SHP77 treated with DMSO at 0.1 percent for 48 hours (cell line): ENCODE measurements at regions not wholly inside any gene's neighbourhood (a gene's known extent, or its start where the extent isn't known, plus 50 kb on each side); places are given as distances from the start of the nearest gene placed in this dataset.

Experiments
- DNase-seq: peaks from one replicate; lab custom pipeline; 2025; lab: John Stamatoyannopoulos, UW

DNA sequence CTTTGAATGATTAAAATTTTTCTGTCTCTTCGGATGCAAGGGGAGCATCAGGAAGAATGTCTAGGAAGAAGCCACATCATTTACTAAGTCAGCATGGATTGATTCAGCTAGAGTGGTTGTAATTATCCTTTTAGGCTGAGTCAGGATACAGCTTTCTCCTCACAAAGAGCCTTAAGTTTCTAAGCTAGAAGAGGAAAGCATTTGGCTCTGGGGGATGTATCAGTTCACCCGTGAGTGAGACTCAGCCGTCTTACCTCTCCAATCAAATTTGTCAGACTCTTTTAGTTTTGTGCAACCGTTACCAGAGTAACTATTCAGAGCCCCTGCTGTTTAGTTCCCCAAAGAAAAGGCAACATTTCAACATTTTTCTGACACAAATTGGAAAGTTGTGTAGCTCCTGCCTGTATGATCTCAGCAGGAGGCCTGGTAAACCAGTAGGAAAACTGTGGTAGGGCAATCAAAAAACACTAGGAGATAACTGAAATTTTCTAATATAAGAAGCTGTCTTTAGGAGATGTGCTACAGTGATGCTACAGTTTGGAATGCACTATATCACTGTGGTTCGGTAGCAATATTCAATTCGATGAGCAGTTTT, 432.4 kb upstream of the LUZP2 start:
- DNase-seq: no peak

DNA sequence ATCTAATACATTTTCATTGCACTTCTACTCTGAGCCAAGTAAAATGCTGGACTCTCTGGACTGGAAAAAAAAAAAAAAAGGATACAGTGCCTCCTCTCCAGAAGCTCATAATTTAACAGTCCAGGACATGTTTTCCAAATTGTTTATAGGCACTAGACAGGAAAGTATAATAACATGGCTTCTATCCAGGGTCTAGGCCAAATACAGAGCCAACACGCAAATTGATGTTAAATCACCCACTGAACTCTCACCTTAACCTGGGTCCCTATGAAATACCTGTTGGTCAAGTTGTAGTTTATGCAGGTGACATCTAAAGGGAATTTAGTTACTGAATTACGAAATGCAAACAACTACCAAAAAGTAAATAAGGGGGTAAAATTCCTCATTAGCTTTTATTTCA, 428.7 kb upstream of the LUZP2 start:
- DNase-seq: no peak

- no peak for DNase-seq
Observed at GRCh38 chr11:24070435-24070834, 426.4 kb upstream of the LUZP2 start.

- DNase-seq: no peak
Observed at GRCh38 chr11:24078018-24078417, 418.8 kb upstream of the LUZP2 start.

GRCh38 chr11:24082241-24082640, 414.6 kb upstream of the LUZP2 start:
- DNase-seq: no peak

- DNase-seq: no peak
Observed at GRCh38 chr11:24082860-24083259, 414.0 kb upstream of the LUZP2 start.

- no peak for DNase-seq
Observed at GRCh38 chr11:24084956-24085355, 411.9 kb upstream of the LUZP2 start.

DNA sequence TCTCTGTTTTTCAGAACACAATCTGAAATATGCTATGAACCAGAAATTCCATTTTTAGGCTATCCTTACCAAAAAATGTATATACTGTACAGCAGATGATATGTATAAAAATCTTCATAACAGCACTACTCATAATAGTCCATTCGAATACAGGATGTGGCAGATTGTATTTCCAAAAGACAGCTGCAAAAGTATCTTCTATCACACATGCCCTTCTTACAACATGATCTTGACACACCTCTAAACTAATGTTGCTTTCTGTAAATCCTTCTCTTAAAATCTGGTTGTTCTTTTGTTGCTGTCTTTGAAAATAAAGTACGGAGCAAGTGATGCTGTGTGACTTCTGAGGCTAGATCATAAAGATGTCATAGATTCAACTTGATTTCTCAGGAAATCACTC, 409.9 kb upstream of the LUZP2 start:
- DNase-seq: no peak

DNA sequence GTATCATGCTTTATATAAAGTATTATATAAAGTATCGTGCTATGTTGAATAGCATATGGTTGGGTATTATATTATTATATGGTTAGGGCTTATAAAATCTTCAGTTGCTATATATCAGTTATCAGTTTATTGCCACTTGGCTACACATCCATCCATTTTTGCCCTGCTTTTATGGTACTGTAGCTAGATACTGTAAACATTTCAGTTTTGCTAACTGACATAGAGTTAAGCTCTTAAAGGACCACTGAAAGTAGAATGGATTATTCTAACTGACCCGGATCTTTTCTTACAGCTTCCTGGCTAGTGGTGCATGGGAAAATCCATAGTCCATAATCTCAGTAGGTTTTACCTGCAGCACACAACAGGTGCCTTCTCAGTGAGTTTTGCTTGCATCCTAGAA, 405.3 kb upstream of the LUZP2 start:
- no peak for DNase-seq

DNA sequence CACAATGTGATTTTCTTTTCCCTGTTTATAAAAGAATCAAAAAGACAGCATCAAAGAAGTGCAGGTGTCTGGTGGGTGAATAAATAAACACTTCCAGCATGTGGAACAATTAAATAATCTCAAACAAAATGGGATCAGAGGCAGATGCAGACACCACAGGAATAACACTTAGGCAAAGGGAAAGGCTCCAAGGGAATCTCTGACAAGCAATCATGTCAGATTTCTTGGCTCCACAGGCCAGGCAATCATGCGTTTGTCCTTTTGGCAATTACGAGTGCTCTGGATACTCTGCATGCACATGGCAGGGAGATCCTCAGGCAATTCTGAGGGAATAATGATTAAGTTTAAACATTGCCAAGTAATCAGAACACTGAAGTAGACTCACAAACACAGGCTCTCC, 403.5 kb upstream of the LUZP2 start:
- DNase-seq: no peak

- DNase-seq: no peak
Observed at GRCh38 chr11:24108609-24109008, 388.2 kb upstream of the LUZP2 start.

GRCh38 chr11:24122291-24122690, 374.6 kb upstream of the LUZP2 start:
- DNase-seq: no peak

GRCh38 chr11:24124876-24125275, 372.0 kb upstream of the LUZP2 start:
- DNase-seq: no peak

DNA sequence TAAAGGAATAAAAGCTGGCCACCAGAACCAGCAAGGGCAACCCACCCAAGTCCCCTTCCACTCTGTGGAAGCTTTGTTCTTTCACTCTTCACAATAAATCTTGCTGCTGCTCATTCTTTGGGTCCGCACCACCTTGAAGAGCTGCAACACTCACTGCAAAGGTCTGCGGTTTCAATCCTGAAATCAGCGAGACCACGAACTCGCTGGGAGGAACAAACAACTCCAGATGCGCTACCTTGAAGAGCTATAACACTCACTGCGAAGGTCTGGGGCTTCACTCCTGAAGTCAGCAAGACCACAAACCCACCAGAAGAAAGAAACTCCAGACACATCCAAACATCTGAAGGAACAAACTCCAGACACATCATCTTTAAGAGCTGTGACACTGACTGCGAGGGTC, 365.2 kb upstream of the LUZP2 start:
- DNase-seq: no peak

DNA sequence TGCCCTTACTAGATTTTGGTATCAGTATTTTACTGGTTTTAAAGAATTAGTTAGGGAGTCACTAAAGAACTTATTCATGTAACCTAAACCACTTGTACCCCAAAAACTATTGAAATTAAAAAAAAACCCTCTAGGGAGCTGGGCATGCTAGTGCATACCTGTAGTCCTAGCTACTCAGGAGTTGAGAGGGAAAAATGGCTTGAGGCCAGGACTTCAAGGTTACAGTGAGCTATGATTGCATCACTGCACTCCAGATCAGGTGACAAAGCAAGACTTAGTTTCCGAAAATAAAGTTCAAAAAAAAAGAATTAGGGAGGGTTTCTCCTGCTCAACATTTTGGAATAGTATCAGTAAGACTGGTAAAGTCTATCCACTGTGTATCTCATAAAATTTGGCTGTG, 364.4 kb upstream of the LUZP2 start:
- DNase-seq: no peak

DNA sequence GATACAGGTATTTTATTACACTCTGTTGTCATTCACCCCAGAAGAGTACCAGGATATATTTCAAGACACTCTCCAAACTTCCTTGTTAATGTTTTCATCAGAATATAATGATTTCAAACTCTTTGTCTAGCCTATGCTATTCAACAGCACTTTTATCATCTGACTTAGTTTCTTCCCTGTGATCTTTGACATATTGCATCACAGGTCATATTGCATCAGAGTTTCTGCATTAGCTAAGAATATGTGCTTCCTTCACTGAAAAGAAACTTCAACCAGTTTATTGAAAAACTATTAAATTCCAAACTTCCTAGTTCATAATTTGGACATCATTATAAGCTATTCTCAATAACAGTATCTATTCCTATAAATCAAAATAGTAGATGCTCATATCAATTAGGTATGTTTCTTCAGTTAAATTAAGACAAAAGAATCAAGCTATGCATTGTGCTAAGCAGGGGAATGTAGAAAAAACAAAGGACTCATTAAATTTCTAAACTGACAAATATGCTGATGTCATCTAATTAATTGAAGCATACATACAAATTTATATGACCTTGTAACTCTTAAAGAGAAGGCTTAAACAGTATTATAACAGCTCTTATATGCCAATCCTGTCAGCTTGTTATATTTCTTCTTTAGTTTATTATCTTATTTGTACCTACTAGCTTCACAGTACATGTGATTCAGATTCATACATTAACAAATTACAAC, 361.8 kb upstream of the LUZP2 start:
- DNase-seq: no peak

GRCh38 chr11:24142062-24142461, 354.8 kb upstream of the LUZP2 start:
- DNase-seq: no peak

DNA sequence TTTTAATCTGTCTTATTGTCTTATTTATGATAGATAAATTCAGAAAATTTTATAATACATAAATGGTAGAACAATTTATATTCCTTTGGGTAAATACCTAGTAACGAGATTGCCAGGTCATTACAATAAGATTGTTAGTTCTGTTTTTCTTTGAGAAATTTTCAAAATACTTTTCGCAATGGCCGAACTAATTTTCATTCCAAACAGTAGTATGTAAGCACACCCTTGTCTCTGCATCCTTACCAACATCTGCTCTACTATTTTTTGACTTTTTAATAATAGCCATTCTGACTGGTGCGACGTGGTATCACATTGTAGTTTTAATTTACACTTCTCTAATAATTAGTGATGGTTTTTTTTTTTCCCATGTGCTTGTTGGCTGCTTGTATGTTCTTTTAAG, 351.4 kb upstream of the LUZP2 start:
- DNase-seq: no peak

- DNase-seq: no peak
Observed at GRCh38 chr11:24153337-24153736, 343.5 kb upstream of the LUZP2 start.

DNA sequence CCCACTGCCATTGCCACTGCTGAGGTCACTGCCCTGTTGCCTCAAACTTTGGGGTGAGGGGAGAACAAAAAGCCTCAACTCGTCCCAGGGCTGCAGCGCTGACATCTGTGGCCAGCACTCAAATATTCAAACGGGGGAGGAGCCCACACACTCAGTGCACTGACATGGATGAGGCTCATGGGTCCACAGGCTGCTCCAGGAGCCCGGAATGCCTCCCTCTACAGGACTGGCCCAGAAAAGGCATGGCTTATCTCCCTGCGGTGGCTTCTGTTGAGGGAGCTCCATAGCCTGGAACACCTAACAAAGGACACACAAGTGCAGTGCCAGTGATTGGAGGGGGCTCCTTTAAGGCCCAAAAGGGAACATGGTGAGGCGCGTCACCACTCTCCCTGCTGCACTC, 341.1 kb upstream of the LUZP2 start:
- DNase-seq: no peak

- DNase-seq: no peak
Observed at GRCh38 chr11:24157316-24157715, 339.5 kb upstream of the LUZP2 start.

GRCh38 chr11:24161587-24161986, 335.3 kb upstream of the LUZP2 start:
- DNase-seq: no peak

- DNase-seq: no peak
Observed at GRCh38 chr11:24163146-24163545, 333.7 kb upstream of the LUZP2 start.

- DNase-seq: no peak
Observed at GRCh38 chr11:24163841-24164240, 333.0 kb upstream of the LUZP2 start.
